GM12878 (cell line): ENCODE measurements at regions not wholly inside any gene's neighbourhood (a gene's known extent, or its start where the extent isn't known, plus 50 kb on each side); places are given as distances from the start of the nearest gene placed in this dataset.

Experiments used
- ATAC-seq: fragments of 200-7000 bp; cut with Tn5 transposase; 3 replicates; pipeline ENCODE4 v1.9.1; 2020; ENCODE audit warnings: mild to moderate bottlenecking, moderate library complexity
- BruUV-seq: library from RNA; stranded (reverse); fragments of 400-500 nt; replicated peaks from 2 replicates; lab custom pipeline; 2021; lab: Mats Ljungman, UMichigan
- CTCF ChIA-PET: fragments of 300-600 bp; sonication (Branson Sonifier 250); formaldehyde crosslinking; extraction: SDS; loops from one replicate; lab custom pipeline; 2021; ENCODE audit warnings: inconsistent platforms; lab: Yijun Ruan, JAX
- POLR2A ChIA-PET: fragments of 350-600 bp; formaldehyde crosslinking; extraction: SDS; loops from one replicate; lab custom pipeline; 2021; ENCODE audit warnings: inconsistent platforms; lab: Charles Lee
- RAD21 ChIA-PET: fragments of 300-600 bp; sonication (Branson Sonifier 250); formaldehyde crosslinking; loops from one replicate; lab custom pipeline; 2023; ENCODE audit warnings: antibody characterized with exemption; ENCODE audit not compliant: unreplicated experiment; lab: Charles Lee
- SMC1A ChIA-PET: fragments of 300-600 bp; sonication (Branson Sonifier 250); formaldehyde crosslinking; loops from one replicate; lab custom pipeline; 2023; ENCODE audit not compliant: unreplicated experiment, uncharacterized antibody; lab: Charles Lee
- DNase-seq: peaks from one replicate; pipeline ENCODE4 v3.0.0-alpha.2; 2011; ENCODE audit warnings: low read depth, low spot score
- FAIRE-seq: peaks from 3 replicates; lab custom pipeline; 2011; peaks lifted over from hg19 to GRCh38; lab: Jason Lieb, UNC
- H2AFZ ChIP-seq: 2 replicates; pipeline ENCODE4 v1.6.0; 2011; ENCODE audit warnings: low read depth, low read length, control low read depth; ENCODE audit not compliant: control insufficient read depth
- H3K27ac ChIP-seq: 2 replicates; pipeline ENCODE4 v1.5.1; 2011; ENCODE audit warnings: control low read depth; ENCODE audit not compliant: control insufficient read depth, insufficient read depth
- H3K27me3 ChIP-seq, 2 experiments: replicated peaks in 1 of 2; 2 replicates each; pipeline versions ENCODE4 v1.6.0 to v1.6.1; 2011; ENCODE audit warnings: low read length in 1 of 2; ENCODE audit not compliant: control insufficient read depth in 2 of 2, insufficient read depth in 2 of 2
- H3K36me3 ChIP-seq, 2 experiments: 2 replicates each; pipeline ENCODE4 v1.5.1; 2011; ENCODE audit warnings: low read length in 1 of 2; ENCODE audit not compliant: control insufficient read depth in 2 of 2, insufficient read depth in 2 of 2
- H3K4me1 ChIP-seq: 2 replicates; pipeline ENCODE4 v1.6.1; 2011; ENCODE audit warnings: mild to moderate bottlenecking, low read length, moderate library complexity, mixed read lengths; ENCODE audit not compliant: control insufficient read depth, insufficient read depth
- H3K4me2 ChIP-seq: 2 replicates; pipeline ENCODE4 v1.6.0; 2011; ENCODE audit warnings: control low read depth; ENCODE audit not compliant: control insufficient read depth, insufficient read depth
- H3K4me3 ChIP-seq: fragments of 200-600 bp; sonication (generic); 2 replicates; pipeline ENCODE4 v1.5.1; 2016
- H3K79me2 ChIP-seq: 2 replicates; pipeline ENCODE4 v1.6.0; 2011; ENCODE audit warnings: low read length; ENCODE audit not compliant: control insufficient read depth, insufficient read depth
- H3K9ac ChIP-seq: 2 replicates; pipeline ENCODE4 v1.8.0; 2011; ENCODE audit warnings: low read length, control low read depth, mixed read lengths; ENCODE audit not compliant: control insufficient read depth, insufficient read depth
- H3K9me3 ChIP-seq: replicated peaks from 3 replicates; pipeline ENCODE4 v1.5.1; 2011; ENCODE audit warnings: mild to moderate bottlenecking, low read length; ENCODE audit not compliant: control insufficient read depth, insufficient read depth
- H4K20me1 ChIP-seq: 2 replicates; pipeline ENCODE4 v1.6.0; 2011; ENCODE audit not compliant: control insufficient read depth, insufficient read depth
- BRCA1 ChIP-seq: IDR thresholded peaks from 2 replicates; pipeline ENCODE4 v1.6.1; 2011; ENCODE audit warnings: low read depth, low read length, improper control_type of control experiment
- CREB1 ChIP-seq: IDR thresholded peaks from 2 replicates; pipeline ENCODE4 v1.6.1; 2012; ENCODE audit warnings: low read depth, mild to moderate bottlenecking, inconsistent platforms
- EED ChIP-seq: sonication (generic); IDR thresholded peaks from 2 replicates; pipeline ENCODE4 v1.6.1; 2016; ENCODE audit warnings: antibody characterized with exemption, low read depth
- KAT2A ChIP-seq: conservative IDR thresholded peaks from 2 replicates; pipeline ENCODE4 v1.6.1; 2011; ENCODE audit warnings: low read depth, low read length; ENCODE audit not compliant: control insufficient read depth
- MYB ChIP-seq: fragments of 150-350 bp; IDR thresholded peaks from 2 replicates; pipeline ENCODE4 v1.6.1; 2014; ENCODE audit warnings: mild to moderate bottlenecking, low read depth, low read length, borderline replicate concordance
- NR2F1 ChIP-seq: fragments of 450-650 bp; conservative IDR thresholded peaks from 2 replicates; pipeline ENCODE4 v1.6.1; 2017; ENCODE audit warnings: mild to moderate bottlenecking
- POU2F2 ChIP-seq: IDR thresholded peaks from 3 replicates; pipeline ENCODE4 v1.6.1; 2011; ENCODE audit warnings: low read depth, mild to moderate bottlenecking, low read length, borderline replicate concordance
- RELB ChIP-seq: fragments of 450-650 bp; IDR thresholded peaks from 2 replicates; pipeline ENCODE4 v1.6.1; 2017; ENCODE audit warnings: low read depth, mild to moderate bottlenecking, moderate library complexity
- ZNF24 ChIP-seq: fragments of 450-650 bp; IDR thresholded peaks from 2 replicates; pipeline ENCODE4 v1.6.1; 2017; ENCODE audit warnings: antibody characterized with exemption, mild to moderate bottlenecking
- ZNF384 ChIP-seq: IDR thresholded peaks from 2 replicates; pipeline ENCODE4 v1.6.1; 2012; ENCODE audit warnings: low read depth, mild to moderate bottlenecking, low read length, improper control_type of control experiment, borderline replicate concordance
- ZNF622 ChIP-seq: fragments of 450-650 bp; IDR thresholded peaks from 2 replicates; pipeline ENCODE4 v1.6.1; 2017; ENCODE audit warnings: mild to moderate bottlenecking, inconsistent platforms
- WGBS: methylation state at CpG from one replicate; pipeline ENCODE4 v1.1.6; 2016; ENCODE audit warnings: low lambda C conversion rate; ENCODE audit not compliant: insufficient replicate concordance, insufficient coverage; ENCODE audit errors: missing lambda C conversion rate; 5-methylcytosine and 5-hydroxymethylcytosine counted together
- in situ Hi-C: fragments of 300-500 bp; cut with MboI; formaldehyde crosslinking; loops from 9 replicates; pipeline ENCODE4 v1.14.3; 2018; ENCODE audit warnings: mixed read lengths
- intact Hi-C: fragments of 100-400 bp; cut with micrococcal nuclease; formaldehyde crosslinking; loops from one replicate; pipeline ENCODE4 v1.14.2; 2022; ENCODE audit not compliant: unreplicated experiment
- TF ChIP-seq, protein P1 (sequence below): IDR thresholded peaks from 2 replicates; pipeline ENCODE4 v1.6.1; 2012; ENCODE audit warnings: mild to moderate bottlenecking, low read depth, low read length
- TF ChIP-seq, protein P2 (sequence below): IDR thresholded peaks from 2 replicates; pipeline ENCODE4 v1.6.1; 2012; ENCODE audit warnings: low read length, inconsistent platforms

DNA sequence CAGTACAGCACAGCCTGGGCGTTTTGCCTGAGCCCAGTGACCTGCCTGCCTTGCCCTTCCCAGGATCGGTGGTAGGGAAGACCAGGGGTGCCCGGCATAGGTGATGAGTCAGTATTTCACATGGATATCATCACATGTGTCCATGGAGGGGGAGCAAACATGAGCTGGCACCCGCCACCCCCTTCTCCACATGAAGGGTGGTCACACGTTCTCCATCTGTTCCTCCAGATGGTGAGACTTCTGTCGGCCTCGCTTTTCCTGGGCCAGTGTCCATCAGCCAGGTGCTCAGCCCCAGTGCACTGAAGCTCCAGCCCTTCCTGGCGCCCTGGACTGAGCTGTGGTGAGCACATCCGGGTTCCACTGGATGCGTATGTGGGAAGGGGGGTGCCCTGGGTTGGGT is 208.4 kb downstream of the UBE3A start:
- FAIRE-seq = no peak
- RAD21 ChIA-PET = no interaction called here
- SMC1A ChIA-PET = no interaction called here
- no TSS peak for BruUV-seq
- H3K4me3 ChIP-seq = no peak overlapping the region
- no peaks in the 10 kb centered on the region for H3K27me3 ChIP-seq
- no peaks in the 10 kb centered on the region for H4K20me1 ChIP-seq
- CTCF ChIA-PET = no interaction called here
- H3K79me2 ChIP-seq = no peaks in the 10 kb centered on the region
- no peak overlapping the region for H2AFZ ChIP-seq
- no peaks in the 10 kb centered on the region for H3K4me1 ChIP-seq
- in situ Hi-C loops = no loop called here
- POLR2A ChIA-PET = no interaction called here
- TF ChIP-seq CREB1 (no peak), BRCA1 (no peak), KAT2A (no peak), MYB (no peak), NR2F1 (no peak), RELB (no peak), POU2F2 (no peak), EED (no peak), ZNF622 (no peak), ZNF24 (no peak), ZNF384 (no peak)
- TF ChIP-seq, protein P1, sequence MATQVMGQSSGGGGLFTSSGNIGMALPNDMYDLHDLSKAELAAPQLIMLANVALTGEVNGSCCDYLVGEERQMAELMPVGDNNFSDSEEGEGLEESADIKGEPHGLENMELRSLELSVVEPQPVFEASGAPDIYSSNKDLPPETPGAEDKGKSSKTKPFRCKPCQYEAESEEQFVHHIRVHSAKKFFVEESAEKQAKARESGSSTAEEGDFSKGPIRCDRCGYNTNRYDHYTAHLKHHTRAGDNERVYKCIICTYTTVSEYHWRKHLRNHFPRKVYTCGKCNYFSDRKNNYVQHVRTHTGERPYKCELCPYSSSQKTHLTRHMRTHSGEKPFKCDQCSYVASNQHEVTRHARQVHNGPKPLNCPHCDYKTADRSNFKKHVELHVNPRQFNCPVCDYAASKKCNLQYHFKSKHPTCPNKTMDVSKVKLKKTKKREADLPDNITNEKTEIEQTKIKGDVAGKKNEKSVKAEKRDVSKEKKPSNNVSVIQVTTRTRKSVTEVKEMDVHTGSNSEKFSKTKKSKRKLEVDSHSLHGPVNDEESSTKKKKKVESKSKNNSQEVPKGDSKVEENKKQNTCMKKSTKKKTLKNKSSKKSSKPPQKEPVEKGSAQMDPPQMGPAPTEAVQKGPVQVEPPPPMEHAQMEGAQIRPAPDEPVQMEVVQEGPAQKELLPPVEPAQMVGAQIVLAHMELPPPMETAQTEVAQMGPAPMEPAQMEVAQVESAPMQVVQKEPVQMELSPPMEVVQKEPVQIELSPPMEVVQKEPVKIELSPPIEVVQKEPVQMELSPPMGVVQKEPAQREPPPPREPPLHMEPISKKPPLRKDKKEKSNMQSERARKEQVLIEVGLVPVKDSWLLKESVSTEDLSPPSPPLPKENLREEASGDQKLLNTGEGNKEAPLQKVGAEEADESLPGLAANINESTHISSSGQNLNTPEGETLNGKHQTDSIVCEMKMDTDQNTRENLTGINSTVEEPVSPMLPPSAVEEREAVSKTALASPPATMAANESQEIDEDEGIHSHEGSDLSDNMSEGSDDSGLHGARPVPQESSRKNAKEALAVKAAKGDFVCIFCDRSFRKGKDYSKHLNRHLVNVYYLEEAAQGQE = no peak
- TF ChIP-seq, protein P2, sequence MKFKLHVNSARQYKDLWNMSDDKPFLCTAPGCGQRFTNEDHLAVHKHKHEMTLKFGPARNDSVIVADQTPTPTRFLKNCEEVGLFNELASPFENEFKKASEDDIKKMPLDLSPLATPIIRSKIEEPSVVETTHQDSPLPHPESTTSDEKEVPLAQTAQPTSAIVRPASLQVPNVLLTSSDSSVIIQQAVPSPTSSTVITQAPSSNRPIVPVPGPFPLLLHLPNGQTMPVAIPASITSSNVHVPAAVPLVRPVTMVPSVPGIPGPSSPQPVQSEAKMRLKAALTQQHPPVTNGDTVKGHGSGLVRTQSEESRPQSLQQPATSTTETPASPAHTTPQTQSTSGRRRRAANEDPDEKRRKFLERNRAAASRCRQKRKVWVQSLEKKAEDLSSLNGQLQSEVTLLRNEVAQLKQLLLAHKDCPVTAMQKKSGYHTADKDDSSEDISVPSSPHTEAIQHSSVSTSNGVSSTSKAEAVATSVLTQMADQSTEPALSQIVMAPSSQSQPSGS = no peak
- TF ChIP-seq, all 136 proteins: peak for 0
- no peaks in the 10 kb centered on the region for H3K36me3 ChIP-seq
- no peak overlapping the region for H3K27ac ChIP-seq
- intact Hi-C loops = no loop called here
- 41% methylated on average over 10 of the region's 10 CpGs for WGBS
- H3K9ac ChIP-seq = no peak overlapping the region
- no peaks in the 10 kb centered on the region; the same call in 2 of the 3 replicates for H3K9me3 ChIP-seq
- DNase-seq (no peak), ATAC-seq (no peak)
- no peak overlapping the region for H3K4me2 ChIP-seq
